GM19372 (cell line): ENCODE measurements at regions not wholly inside any gene's neighbourhood (a gene's known extent, or its start where the extent isn't known, plus 50 kb on each side); places are given as distances from the start of the nearest gene placed in this dataset.
"Not testable (repeated sequence)": the region's sequence is repeated elsewhere in the genome, so short reads cannot be mapped to it uniquely, and the experiment has no call there.

Experiments
- ATAC-seq: cut with Tn5 transposase; IDR thresholded peaks from one replicate; pipeline ENCODE4 v1.9.1; 2021; ENCODE audit warnings: mild to moderate bottlenecking, low read depth, moderate library complexity; ENCODE audit not compliant: unreplicated experiment

DNA sequence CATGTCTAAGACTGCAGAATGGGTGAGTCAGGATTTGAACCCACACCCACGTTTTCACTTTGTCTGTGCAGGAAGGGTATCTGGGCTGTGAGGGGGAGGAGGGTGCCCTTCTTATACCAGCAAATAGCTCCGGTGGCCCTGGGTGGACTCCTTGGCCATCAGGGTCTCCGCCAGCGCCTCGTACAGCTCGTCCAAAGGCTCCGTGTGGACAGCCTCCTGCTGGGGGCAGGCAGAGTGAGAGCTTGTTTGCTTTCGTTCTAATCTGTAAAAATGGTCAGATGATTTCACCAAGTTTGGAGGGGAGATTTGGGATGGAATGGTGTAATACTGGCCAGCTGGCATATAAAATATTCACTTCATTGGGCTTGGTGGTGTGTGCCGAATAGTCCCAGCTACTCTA is 111.7 kb upstream of the CCZ1B start:
- ATAC-seq, result not testable (repeated sequence)

- ATAC-seq, result not testable (repeated sequence)
Observed at GRCh38 chr7:6938284-6938683, 112.2 kb upstream of the CCZ1B start.

DNA sequence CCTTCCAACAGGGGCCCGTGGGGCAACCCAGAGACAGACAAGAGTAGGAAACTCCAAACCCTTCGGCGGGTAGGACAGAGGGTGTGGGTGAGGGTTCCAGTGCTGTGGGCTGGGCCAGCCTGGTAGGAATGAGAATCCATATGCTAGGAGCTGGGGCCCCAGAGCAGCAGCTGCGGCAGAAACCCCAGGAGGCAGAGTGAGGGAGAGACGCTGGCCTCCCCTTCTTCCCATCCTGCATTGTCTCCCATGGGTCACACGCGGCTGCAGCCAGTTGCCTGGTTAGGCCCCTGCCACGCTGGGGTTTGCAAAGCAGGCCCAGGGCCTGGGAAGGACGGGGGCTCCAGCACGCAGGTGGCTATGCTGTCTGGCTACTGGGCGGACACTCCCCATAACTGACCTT is 113.1 kb upstream of the CCZ1B start:
- ATAC-seq, result not testable (repeated sequence)

DNA sequence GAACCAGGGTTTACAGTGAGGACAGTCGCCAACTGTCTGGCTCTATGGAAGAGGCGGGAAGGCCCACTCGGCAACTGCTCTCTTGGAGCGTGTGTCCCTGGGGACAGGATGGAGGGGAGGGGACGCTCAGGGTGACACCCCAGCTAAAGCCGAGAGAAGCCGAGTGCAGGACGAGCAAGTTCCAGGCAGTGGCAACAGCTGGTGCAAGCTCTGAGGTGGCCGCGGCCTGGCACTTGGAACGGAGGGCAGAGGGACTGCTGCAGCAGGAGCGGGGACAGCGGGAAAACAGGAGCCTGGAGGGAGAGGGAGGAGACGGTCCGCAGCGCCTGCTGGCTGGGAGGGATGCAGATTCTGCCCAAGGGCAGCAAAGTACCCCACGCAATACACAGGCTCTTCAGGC is 113.8 kb upstream of the CCZ1B start:
- ATAC-seq, result not testable (repeated sequence)

GRCh38 chr7:6946873-6947272 is 120.8 kb upstream of the CCZ1B start:
- ATAC-seq, result not testable (repeated sequence)

- ATAC-seq, result not testable (repeated sequence)
Observed at GRCh38 chr7:6950231-6950630, 124.2 kb upstream of the CCZ1B start.

DNA sequence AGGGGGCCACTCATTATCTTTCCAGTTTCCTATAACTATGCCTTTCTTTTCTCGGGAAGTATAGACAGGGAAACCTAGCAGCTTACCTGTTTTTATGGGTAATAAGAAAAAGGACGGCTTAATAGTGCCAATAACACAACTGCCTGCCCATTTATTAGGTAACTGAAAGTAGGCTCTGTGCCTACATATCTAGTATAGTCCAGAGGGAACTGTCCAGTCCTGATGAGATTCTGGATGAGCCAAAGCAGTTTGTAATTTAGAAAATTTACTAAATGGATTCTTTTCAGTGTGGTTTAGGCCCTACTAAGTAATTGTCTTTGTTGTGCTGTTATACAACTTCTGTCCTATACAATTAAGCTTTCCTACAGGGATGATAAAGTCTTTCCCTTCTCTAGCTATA is 125.5 kb upstream of the CCZ1B start:
- not testable (repeated sequence) for ATAC-seq

DNA sequence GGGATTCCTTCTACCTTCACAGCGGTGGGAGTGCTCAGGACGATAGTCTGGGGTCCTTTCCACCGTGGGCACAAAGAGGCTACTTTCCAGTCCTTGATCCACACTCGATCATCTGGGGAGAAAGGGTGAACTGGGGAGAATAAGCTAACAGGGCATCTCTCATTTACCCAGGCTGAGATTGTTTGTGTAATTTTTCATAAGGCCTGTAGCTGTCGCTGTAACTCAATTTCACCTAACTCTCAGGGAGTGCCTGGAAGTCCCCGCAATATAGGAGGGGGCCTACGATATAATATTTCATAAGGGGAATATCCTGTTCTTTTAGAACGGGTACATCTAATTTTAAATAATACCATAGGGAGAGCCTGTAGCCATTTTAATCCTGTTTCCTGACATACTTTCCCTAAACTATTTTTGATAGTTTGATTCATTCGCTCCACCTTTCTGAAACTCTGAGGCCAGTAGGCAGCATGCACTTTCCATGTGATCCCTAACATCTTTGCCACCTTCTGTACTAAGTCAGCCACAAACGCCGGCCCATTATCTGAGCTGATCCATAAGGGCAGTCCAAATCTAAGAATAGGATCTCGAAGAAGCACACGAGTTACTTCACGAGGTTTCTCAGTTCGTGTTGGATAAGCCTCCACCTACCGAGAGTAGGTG is 127.2 kb upstream of the CCZ1B start:
- not testable (repeated sequence) for ATAC-seq

DNA sequence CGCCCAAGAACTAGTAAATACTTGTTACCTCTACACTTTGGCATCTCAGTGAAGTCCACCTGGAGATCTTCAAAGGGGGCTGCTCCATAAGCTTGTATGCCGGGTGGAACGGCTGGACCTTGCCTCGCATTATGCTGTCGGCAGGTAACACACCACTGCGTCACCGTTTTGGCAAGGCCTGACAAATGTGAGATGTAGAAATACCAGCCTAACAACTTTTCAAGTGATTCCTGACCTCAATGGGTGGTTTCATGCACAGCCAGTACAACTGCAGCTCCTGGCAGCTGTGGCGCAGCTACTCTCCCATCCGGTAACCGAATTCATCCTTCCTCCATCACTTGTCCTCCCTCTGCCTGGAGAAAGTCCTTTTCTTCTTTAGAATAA is 127.7 kb upstream of the CCZ1B start:
- ATAC-seq, result not testable (repeated sequence)

GRCh38 chr7:6955385-6955784 is 129.3 kb upstream of the CCZ1B start:
- ATAC-seq, result not testable (repeated sequence)

GRCh38 chr7:6955990-6956566 is 130.0 kb upstream of the CCZ1B start:
- ATAC-seq, result not testable (repeated sequence)

GRCh38 chr7:6958371-6958770 is 132.3 kb upstream of the CCZ1B start:
- ATAC-seq, result not testable (repeated sequence)

- ATAC-seq, result not testable (repeated sequence)
Observed at GRCh38 chr7:6959942-6960341, 133.9 kb upstream of the CCZ1B start.

GRCh38 chr7:6962871-6963270 is 136.8 kb upstream of the CCZ1B start:
- not testable (repeated sequence) for ATAC-seq

DNA sequence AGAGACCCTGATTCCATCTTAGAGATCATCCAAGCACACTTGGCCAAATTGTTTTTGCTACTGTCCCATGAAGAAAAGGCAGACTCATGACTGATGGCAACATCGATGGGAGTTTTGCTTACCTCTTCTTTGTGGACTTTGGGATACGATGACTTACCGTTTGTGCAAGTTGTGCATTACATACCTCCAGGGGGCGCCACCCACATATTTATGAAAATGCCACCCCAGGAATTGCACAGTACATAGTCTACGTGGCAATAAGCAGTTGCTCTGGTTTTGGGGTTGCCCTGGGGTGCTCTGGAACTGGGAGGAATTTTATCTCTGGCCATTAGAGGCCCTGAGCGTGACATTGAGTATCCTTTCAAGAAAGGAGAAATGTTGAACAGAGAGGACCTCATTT is 139.0 kb upstream of the CCZ1B start:
- not testable (repeated sequence) for ATAC-seq

DNA sequence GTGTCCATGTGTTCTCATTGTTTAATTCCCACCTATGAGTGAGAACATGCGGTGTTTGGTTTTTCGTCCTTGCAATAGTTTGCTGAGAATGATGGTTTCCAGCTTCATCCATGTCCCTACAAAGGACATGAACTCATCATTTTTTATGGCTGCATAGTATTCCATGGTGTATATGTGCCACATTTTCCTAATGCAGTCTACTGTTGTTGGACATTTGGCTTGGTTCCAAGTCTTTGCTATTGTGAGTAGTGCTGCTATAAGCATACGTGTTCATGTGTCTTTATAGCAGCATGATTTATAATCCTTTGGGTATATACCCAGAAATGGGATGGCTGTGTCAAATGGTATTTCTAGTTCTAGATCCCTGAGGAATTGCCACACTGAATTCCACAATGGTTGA is 144.1 kb upstream of the CCZ1B start:
- ATAC-seq, result not testable (repeated sequence)

DNA sequence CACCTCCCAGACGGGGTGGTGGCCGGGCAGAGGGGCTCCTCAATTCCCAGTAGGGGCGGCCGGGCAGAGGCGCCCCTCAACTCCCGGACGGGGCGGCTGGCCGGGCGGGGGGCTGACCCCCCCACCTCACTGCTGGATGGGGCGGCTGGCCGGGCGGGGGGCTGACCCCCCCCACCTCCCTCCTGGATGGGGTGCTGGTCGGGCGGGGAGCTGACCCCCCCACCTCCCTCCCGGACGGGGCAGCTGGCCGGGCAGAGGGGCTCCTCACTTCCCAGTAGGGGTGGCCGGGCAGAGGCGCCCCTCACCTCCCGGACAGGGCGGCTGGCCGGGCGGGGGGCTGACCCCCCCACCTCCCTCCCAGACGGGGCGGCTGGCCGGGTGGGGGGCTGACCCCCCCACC is 148.8 kb upstream of the CCZ1B start:
- not testable (repeated sequence) for ATAC-seq

GRCh38 chr7:6975346-6975745 is 149.3 kb upstream of the CCZ1B start:
- not testable (repeated sequence) for ATAC-seq

GRCh38 chr7:6977368-6977767 is 151.3 kb upstream of the CCZ1B start:
- ATAC-seq, result not testable (repeated sequence)

GRCh38 chr7:6978326-6978725 is 152.3 kb upstream of the CCZ1B start:
- ATAC-seq, result not testable (repeated sequence)

- not testable (repeated sequence) for ATAC-seq
Observed at GRCh38 chr7:6979456-6979855, 153.4 kb upstream of the CCZ1B start.

GRCh38 chr7:6982375-6982774 is 156.3 kb upstream of the CCZ1B start:
- ATAC-seq, result not testable (repeated sequence)
